Esophagus (tissue), 2 donors: ENCODE measurements at regions not wholly inside any gene's neighbourhood (a gene's known extent, or its start where the extent isn't known, plus 50 kb on each side); places are given as distances from the start of the nearest gene placed in this dataset.

Source experiments
- H3K27ac ChIP-seq, 2 donors: one replicate each; pipeline ENCODE4 v1.5.1; 2013; ENCODE audit warnings: low read depth in 2 of 2, mild to moderate bottlenecking in 2 of 2, inconsistent platforms in 1 of 2, low read length in 1 of 2, moderate library complexity in 1 of 2
- H3K27me3 ChIP-seq, 2 donors: one replicate each; pipeline ENCODE4 v1.6.1; 2013; ENCODE audit warnings: low read length in 2 of 2, control low read depth in 1 of 2, mild to moderate bottlenecking in 1 of 2; ENCODE audit not compliant: insufficient read depth in 2 of 2, control insufficient read depth in 1 of 2
- H3K36me3 ChIP-seq, 2 donors: one replicate each; pipeline ENCODE4 v1.6.1; 2013; ENCODE audit warnings: low read length in 1 of 2; ENCODE audit not compliant: control insufficient read depth in 2 of 2, insufficient read depth in 2 of 2
- H3K4me1 ChIP-seq, 2 donors: one replicate each; pipeline ENCODE4 v1.6.1; 2013; ENCODE audit warnings: low read length in 1 of 2; ENCODE audit not compliant: control insufficient read depth in 2 of 2, insufficient read depth in 2 of 2
- H3K4me3 ChIP-seq, 2 donors: one replicate each; pipeline ENCODE4 v1.5.1; 2013; ENCODE audit warnings: low read length in 2 of 2, mild to moderate bottlenecking in 2 of 2, low read depth in 1 of 2, moderate library complexity in 1 of 2
- H3K9me3 ChIP-seq, 2 donors: one replicate each; pipeline ENCODE4 v1.6.1; 2013; ENCODE audit warnings: mild to moderate bottlenecking in 2 of 2, low read depth in 1 of 2, low read length in 1 of 2, moderate library complexity in 1 of 2; ENCODE audit not compliant: control insufficient read depth in 2 of 2, insufficient read depth in 1 of 2
- WGBS, 2 donors: extraction: QIAGEN DNeasy Blood & Tissue Kit; methylation state at CpG; one replicate each; pipeline ENCODE4 v1.1.7; 2013; 5-methylcytosine and 5-hydroxymethylcytosine counted together
- donor health status: healthy with polysubstance abuse.
- donor health status: Bipolar disorder and iron deficiency.

DNA sequence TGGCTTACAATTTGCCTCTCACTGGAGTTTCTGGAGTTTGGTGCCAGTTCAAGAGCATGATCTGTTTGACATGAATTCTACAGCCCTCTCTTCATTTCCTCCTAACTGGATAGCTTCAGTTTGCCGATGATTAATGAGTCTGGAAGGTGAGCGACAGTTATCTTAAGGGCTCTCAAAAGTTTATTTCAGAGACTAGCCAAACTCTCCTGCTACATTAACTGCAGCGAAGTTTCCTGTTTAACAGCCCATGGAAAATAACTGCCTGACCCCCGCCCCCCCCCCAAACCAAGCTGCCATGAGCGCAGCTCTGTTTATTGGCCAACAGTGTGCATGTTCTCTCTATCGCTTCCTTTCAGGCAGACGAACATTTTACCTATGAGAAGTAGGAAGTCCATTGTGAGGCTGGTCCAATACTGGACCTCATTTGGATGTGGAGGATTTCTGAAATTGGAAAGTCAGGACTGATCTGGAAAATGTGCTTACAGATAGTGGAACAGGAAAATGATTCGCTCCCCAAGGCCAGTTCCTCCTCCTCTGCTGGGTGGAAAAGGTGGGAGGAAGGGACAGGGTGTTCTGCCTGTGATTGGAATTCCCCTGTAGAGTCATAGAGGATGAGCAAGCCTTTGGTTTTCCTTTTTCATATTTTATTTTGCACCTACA, 522.2 kb upstream of the JAG1 start:
- Histone ChIP-seq H3K9me3 (no peaks in the 10 kb centered on the region), H3K4me1 (no peaks in the 10 kb centered on the region), H3K4me3 (no peak overlapping the region), H3K27ac (no peak overlapping the region), H3K27me3 (no peaks in the 10 kb centered on the region), H3K36me3 (no peaks in the 10 kb centered on the region)
- 60 to 63% methylated on average over 8 of the region's 8 CpGs for WGBS, 2 donors

DNA sequence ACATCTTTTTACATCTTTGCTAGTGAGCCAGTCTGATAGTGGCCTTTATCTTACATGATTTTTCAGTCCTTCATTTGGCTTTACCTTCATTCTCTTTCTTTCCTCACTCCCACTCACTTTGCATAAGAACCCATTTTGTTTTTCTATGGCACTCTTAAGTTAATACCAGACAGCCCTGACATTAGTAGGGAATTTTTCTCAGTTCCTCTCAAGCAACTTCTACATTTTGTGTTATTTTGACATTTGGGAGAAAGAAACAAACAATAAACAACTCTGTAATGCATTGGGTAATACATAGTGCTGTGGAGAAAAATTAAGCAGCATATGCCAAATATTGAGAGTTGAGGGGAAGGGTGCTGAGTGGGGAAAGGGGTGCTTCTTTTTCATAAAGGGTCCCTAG, 524.1 kb upstream of the JAG1 start:
- Histone ChIP-seq H3K4me3 (no peak overlapping the region), H3K9me3 (no peaks in the 10 kb centered on the region), H3K36me3 (no peaks in the 10 kb centered on the region), H3K27ac (no peak overlapping the region), H3K27me3 (no peaks in the 10 kb centered on the region), H3K4me1 (no peaks in the 10 kb centered on the region)

DNA sequence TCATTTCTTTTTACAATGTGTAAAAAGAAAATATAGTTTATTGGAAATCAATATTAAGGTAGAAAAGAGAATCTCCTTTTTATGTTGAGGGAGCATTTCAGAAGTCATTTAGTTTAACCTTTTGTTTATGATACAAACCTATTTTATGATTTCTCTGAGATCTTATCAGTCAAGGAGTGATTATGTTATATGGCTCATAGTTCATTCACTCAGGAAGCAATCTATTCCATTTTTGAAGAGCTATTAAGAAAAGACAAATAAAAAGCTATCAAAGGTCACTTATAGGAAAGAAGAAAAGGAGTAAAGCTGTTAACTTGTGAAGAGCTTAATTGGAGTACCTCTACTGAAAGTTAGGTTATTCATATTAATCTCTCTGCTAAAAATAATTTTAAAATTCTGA, 526.6 kb upstream of the JAG1 start:
- H3K36me3 ChIP-seq: no peaks in the 10 kb centered on the region
- H3K4me1 ChIP-seq: no peaks in the 10 kb centered on the region
- H3K27me3 ChIP-seq: no peaks in the 10 kb centered on the region
- H3K9me3 ChIP-seq: no peaks in the 10 kb centered on the region
- no peak overlapping the region for H3K4me3 ChIP-seq
- no peak overlapping the region for H3K27ac ChIP-seq

DNA sequence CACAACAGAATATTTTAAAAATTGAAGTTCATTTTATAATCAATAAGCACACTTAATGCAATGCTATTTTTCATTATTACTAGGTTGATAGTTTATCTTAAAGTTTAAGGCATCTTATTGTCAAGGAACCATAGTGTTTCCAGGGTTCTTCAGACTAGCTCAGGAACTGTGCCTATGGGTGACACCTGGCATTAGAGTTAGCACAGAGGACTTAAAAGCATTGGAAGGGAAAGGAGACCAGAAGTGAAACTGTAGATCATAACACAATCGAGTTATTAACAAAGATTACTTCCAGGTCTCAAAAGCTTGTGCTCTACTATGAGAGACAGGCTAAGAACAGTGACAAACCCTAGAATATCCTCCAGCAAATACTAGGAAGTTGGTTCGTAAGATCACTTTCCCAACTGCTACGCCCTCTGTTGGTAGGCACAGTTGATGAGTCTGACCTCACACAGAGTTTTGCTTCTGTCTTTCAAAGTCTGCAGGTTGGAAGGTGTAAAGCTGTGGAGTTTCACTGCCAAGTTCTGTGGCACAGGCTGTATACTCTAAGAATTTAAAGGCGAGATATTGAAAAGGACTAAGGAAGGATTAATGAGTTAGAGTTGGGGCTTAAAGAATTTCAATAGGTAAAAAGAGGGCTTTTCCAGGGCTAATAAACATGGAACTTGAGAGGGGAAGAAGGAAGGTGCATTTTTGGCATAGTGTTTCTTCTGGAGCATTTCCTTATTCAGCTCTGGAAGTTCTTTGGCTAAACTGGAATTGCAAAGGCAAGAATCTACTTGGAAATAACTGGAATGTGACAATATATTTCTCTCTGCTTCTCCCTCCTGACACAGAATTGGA, 531.3 kb upstream of the JAG1 start:
- H3K4me1 ChIP-seq: peaks cover 2 to 3% of the 10 kb centered on the region in 2 donors
- H3K27me3 ChIP-seq: no peaks in the 10 kb centered on the region
- no peaks in the 10 kb centered on the region for H3K9me3 ChIP-seq
- H3K27ac ChIP-seq: peak overlapping the region; percentile 57 to 65
- no peaks in the 10 kb centered on the region for H3K36me3 ChIP-seq
- 23 to 28% methylated on average over 4 of the region's 4 CpGs for WGBS, 2 donors
- no peak overlapping the region for H3K4me3 ChIP-seq

DNA sequence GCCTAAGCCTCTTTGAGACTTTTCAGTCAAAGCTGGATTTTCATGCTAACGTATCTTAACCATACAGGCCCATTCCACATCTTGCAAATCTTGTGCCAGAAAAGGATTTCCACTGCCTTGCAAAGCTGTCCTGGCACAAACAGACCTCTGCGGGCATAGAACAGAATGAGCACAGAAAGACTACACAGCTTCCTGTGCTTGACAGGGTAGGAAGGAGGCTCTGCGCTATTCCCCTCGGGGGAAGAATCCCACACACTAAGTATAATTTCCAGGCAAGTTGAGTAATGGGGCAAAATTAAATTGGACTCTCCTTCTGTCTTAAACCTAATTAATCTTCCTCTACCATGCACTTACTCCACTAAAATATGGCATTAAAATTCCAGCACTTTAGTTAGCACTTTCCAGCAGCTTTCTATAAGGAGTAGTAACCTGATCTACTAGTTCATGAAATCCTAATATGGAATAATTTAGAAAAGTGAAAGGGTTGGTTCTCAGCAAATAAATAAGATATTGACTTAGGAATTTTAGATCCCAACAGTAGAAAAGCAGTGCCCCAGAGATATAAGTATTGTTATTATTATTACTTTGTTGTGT, 532.1 kb upstream of the JAG1 start:
- whole genome bisulfite sequencing, 2 donors: 34 to 52% methylated on average over 4 of the region's 4 CpGs
- peaks cover 2 to 3% of the 10 kb centered on the region in 2 donors for H3K4me1 ChIP-seq
- no peaks in the 10 kb centered on the region for H3K27me3 ChIP-seq
- no peaks in the 10 kb centered on the region for H3K9me3 ChIP-seq
- peak overlapping the region; percentile 20 to 63 for H3K27ac ChIP-seq
- no peaks in the 10 kb centered on the region for H3K36me3 ChIP-seq
- no peak overlapping the region for H3K4me3 ChIP-seq

DNA sequence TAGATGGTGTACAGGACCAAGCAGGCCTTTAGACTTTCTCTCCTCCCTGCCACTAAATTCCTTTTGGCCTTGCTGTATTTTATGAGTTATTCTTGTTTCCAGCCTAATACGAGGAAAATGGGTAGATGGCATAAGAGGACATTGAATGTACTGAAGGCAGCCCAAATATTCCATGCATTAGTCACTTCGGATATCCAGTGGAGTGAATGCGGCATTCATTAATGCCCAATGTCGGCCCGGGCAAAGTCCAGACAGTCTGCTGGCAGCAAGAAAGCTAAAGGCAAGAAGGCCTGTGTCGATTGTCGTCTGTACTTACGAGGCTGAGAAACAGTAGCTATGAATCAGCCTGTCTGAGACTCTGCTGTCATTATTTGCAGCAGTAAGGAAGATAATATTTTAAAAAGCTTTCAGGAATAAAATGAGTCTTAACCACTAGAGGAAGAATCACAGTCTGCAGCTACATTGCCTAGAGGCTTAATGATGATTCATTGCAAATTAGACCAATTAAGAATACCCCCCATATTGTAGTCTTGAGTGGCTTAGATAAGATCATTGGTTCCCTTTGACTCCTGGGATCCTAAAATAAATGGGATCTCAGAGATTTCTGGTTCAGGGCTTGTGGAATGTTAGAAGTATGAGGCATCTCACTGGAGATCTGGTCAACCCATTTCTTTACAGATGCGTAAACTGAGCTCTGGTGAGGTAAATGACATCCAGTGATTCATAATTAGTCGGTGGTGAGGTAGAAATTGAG, 534.1 kb upstream of the JAG1 start:
- H3K27me3 ChIP-seq: no peaks in the 10 kb centered on the region
- 45 to 57% methylated on average over 10 of the region's 10 CpGs for WGBS, 2 donors
- peak overlapping the region in 1 of 2 donors; percentile 71 for H3K27ac ChIP-seq
- H3K9me3 ChIP-seq: no peaks in the 10 kb centered on the region
- no peak overlapping the region for H3K4me3 ChIP-seq
- H3K36me3 ChIP-seq: no peaks in the 10 kb centered on the region
- H3K4me1 ChIP-seq: peaks cover 2 to 3% of the 10 kb centered on the region in 2 donors

DNA sequence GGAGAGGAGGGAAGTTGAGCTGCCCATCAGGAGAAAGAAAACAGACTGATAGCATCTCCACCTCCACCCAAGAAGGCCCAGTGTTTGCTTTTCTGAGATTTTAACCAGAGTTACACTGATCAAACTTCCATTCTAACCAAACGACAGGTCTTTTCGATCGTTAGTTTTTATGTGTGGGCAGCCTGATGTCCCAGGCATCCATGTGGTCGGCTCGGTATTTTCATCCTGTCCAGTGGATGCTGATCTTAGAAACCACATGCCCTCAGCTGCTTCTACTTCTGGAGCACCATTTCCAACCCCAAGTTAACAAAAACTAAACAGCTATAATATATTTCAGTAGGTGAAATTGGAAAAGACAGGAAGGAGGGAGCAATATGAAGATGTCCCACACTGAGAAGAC, 536.8 kb upstream of the JAG1 start:
- no peaks in the 10 kb centered on the region for H3K27me3 ChIP-seq
- H3K4me3 ChIP-seq: no peak overlapping the region
- H3K9me3 ChIP-seq: no peaks in the 10 kb centered on the region
- H3K4me1 ChIP-seq: peaks cover 2 to 3% of the 10 kb centered on the region in 2 donors
- H3K27ac ChIP-seq: no peak overlapping the region
- H3K36me3 ChIP-seq: no peaks in the 10 kb centered on the region
- WGBS, 2 donors: 87 to 89% methylated on average over 5 of the region's 5 CpGs

DNA sequence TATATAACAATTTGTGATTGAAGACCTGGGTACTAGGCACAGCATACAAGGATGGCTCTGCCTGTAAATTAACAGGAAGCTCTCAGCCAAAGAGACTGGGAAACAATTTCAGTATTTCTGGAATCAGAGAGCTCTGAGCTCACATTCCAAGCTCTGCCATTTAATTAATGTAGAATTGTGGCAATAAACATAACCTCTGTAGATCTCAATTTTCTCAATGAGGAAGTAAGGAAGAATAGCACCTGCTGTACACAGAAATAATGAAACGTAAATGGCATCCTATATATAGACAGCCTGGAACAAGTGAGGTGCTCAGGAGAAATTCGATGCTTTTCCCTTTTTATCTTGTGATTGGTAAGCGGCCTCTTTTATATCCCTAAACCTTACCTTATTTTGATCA, 538.5 kb upstream of the JAG1 start:
- WGBS, 2 donors: 87 to 89% methylated on average over 3 of the region's 3 CpGs

DNA sequence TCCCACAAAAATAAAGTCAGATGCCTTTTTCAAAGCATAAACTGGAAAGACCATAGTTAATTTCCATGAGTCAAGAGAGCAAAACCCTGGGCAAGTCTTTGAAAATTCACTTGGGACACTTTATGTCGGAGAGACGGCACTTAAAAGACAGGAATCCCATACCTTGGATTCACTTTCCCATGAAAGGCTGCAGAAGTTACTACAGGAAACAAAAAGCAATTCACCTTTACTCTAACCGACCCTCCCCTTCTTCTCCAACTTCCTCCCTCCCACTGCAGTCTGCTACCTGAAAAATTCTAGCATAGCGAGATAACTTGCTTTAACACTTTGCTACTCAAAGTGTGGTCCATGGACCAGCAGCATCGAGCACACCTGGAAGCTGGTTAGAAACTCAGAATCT, 539.1 kb upstream of the JAG1 start:
- no peak overlapping the region for H3K4me3 ChIP-seq
- H3K9me3 ChIP-seq: no peaks in the 10 kb centered on the region
- no peaks in the 10 kb centered on the region for H3K27me3 ChIP-seq
- H3K36me3 ChIP-seq: no peaks in the 10 kb centered on the region
- 63 to 71% methylated on average over 5 of the region's 5 CpGs for WGBS, 2 donors
- no peaks in the 10 kb centered on the region for H3K4me1 ChIP-seq
- H3K27ac ChIP-seq: no peak overlapping the region

More for the DNA sequence above, 538.5 kb upstream of the JAG1 start:
- H3K9me3 ChIP-seq: no peaks in the 10 kb centered on the region
- H3K4me3 ChIP-seq: no peak overlapping the region
- H3K36me3 ChIP-seq: no peaks in the 10 kb centered on the region
- H3K4me1 ChIP-seq: peaks cover 0 to 3% of the 10 kb centered on the region in 2 donors
- H3K27me3 ChIP-seq: no peaks in the 10 kb centered on the region
- H3K27ac ChIP-seq: no peak overlapping the region
